ENCODE measurements at regions not wholly inside any gene's neighbourhood (a gene's known extent, or its start where the extent isn't known, plus 50 kb on each side); places are given as distances from the start of the nearest gene placed in this dataset.

GRCh38 chr15:97868981-97869380 lies 91.5 kb upstream of the ARRDC4 start:
- H3K4me3 ChIP-seq = no peak overlapping the region
- H3K36me3 ChIP-seq = no peaks in the 10 kb centered on the region
- 77 to 83% methylated on average over 5 of the region's 5 CpGs for WGBS, 2 donors
- no peaks in the 10 kb centered on the region for H3K4me1 ChIP-seq
- no peaks in the 10 kb centered on the region for H3K27me3 ChIP-seq
- no peak overlapping the region for H3K27ac ChIP-seq
- no peaks in the 10 kb centered on the region for H3K9me3 ChIP-seq
- DNase-seq (ENCODE audit: low spot score in 2 of 2) = no peak
- TF ChIP-seq CTCF (IDR thresholded peaks at IDR 0.05) = no peak
- TF ChIP-seq EP300 (IDR thresholded peaks at IDR 0.05) = no peak
- no peak for TF ChIP-seq POLR2A (IDR thresholded peaks at IDR 0.05)

DNA sequence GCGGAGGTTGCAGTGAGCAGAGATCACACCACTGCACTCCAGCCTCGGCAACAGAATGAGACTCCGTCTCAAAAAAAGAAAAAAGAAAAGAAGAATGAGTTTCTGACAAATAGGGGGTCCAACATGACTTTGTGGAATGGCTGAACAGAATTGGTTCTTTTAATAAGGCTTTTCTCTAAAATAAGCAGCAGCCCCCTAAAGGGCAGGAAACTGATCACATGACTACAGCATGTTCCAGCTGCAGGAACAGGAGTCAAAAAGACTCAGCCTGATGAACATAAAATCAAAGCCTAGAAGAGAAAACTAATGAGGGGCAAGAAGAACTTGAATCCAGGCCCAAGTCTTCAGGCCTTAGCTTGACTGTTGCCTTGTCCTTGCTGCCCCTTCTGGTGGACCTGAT lies 89.7 kb upstream of the ARRDC4 start:
- Histone ChIP-seq H3K9me3 (no peaks in the 10 kb centered on the region), H3K27ac (no peak overlapping the region), H3K27me3 (no peaks in the 10 kb centered on the region), H3K36me3 (no peaks in the 10 kb centered on the region), H3K4me3 (no peak overlapping the region), H3K4me1 (no peaks in the 10 kb centered on the region)
- WGBS, 2 donors = 82 to 88% methylated on average over 3 of the region's 3 CpGs
- TF ChIP-seq EP300 (IDR thresholded peaks at IDR 0.05) (no peak), CTCF (IDR thresholded peaks at IDR 0.05) (no peak), POLR2A (IDR thresholded peaks at IDR 0.05) (no peak)
- DNase-seq (ENCODE audit: low spot score in 2 of 2) = no peak

DNA sequence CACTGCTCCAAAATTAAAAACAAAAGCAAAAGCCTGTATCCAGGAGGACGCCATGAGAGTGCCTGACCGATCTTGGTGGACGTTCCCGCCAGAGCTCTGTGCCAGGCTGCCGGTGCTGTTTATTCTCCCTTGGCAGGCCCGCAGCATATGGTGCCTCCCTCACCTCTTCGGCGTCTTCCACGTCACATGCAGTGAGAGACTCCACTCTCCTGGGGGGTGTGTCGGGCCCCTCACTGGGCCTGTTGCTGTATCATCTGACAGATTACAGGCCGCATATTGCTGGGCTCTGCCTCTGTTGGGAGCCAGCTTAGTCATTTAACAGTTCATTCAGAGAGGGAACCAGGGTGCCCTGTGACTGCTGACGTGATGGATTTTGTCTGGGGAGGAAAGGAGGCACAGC lies 86.4 kb upstream of the ARRDC4 start:
- Histone ChIP-seq H3K4me1 (no peaks in the 10 kb centered on the region), H3K27ac (no peak overlapping the region), H3K9me3 (no peaks in the 10 kb centered on the region), H3K27me3 (no peaks in the 10 kb centered on the region), H3K4me3 (no peak overlapping the region), H3K36me3 (no peaks in the 10 kb centered on the region)
- no peak for DNase-seq (ENCODE audit: low spot score in 2 of 2)
- 87 to 92% methylated on average over 12 of the region's 12 CpGs for WGBS, 2 donors
- no peak for TF ChIP-seq EP300 (IDR thresholded peaks at IDR 0.05)
- TF ChIP-seq CTCF (IDR thresholded peaks at IDR 0.05) = no peak
- no peak for TF ChIP-seq POLR2A (IDR thresholded peaks at IDR 0.05)

DNA sequence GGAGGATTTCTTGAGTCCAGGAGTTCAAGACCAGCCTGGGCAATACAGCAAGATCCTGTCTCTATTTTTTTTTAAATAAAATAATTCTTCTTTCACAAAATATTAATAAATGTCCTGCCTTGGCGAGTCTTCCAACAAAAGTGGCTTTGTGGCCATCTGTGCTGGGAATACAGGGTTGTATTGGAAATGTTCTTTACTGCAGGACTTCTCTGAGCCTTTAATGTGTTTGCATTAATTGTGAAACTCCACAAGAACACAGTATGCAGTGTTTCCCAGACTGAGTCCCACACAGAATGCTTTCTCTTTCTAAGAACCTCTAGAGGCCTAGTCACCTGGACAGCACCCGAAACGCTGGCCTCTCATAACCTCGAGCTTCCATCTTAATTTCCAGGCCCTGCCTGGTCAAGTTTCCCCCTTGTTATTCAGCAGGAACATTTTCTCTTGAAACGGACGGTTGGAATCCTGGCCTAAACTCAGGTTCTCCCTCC lies 85.4 kb upstream of the ARRDC4 start:
- no peaks in the 10 kb centered on the region for H3K9me3 ChIP-seq
- no peaks in the 10 kb centered on the region for H3K36me3 ChIP-seq
- no peak overlapping the region for H3K27ac ChIP-seq
- H3K4me1 ChIP-seq = no peaks in the 10 kb centered on the region
- no peak for DNase-seq (ENCODE audit: low spot score in 2 of 2)
- peaks cover 0 to 2% of the 10 kb centered on the region in 2 donors for H3K27me3 ChIP-seq
- H3K4me3 ChIP-seq = peak overlapping the region in 1 of 4 donors; percentile 21
- 65 to 74% methylated on average over 6 of the region's 6 CpGs for WGBS, 2 donors
- TF ChIP-seq CTCF (IDR thresholded peaks at IDR 0.05) (no peak), EP300 (IDR thresholded peaks at IDR 0.05) (no peak), POLR2A (IDR thresholded peaks at IDR 0.05) (no peak)

- WGBS, 2 donors = 65 to 78% methylated on average over 21 to 46 of the region's 49 CpGs
- Histone ChIP-seq H3K4me1 (no peaks in the 10 kb centered on the region), H3K4me3 (peak overlapping the region in 1 of 4 donors; percentile 21), H3K36me3 (no peaks in the 10 kb centered on the region), H3K27me3 (peaks cover 0 to 2% of the 10 kb centered on the region in 2 donors), H3K27ac (no peak overlapping the region), H3K9me3 (no peaks in the 10 kb centered on the region)
- DNase-seq (ENCODE audit: low spot score in 2 of 2) = no peak
- TF ChIP-seq POLR2A (IDR thresholded peaks at IDR 0.05) (no peak), CTCF (IDR thresholded peaks at IDR 0.05) (no peak)
Observed at GRCh38 chr15:97875513-97876280, 84.8 kb upstream of the ARRDC4 start.

All from tibial nerve (tissue), 4 donors.